ENCODE measurements at regions not wholly inside any gene's neighbourhood (a gene's known extent, or its start where the extent isn't known, plus 50 kb on each side); places are given as distances from the start of the nearest gene placed in this dataset.
A peak's percentile ranks its signal among the peaks of the same experiment; 100 is the strongest.

DNA sequence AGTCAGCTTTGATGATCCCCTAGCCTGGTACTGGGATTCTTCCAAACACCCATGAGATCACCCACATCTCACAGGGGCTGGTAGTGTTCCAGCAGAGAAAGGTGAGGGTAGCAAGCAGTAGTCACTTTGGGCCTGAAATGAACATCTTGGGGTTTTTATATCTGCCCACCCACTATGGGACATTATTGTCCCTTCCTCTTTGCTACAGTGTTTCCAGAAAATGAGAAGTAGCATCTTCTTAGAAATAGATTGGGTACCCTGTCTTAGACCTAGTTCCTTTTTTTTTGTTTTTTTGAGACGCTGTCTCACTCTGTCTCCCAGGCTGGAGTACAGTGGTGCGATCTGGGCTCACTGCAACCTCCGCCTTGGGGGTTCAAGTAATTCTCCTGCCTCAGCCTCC is 249.2 kb upstream of the ANKRD55 start:
- intact Hi-C loops (cut with DNase I): loop anchor here (10.0 kb wide), 1 partner anchor 332 kb away; the partner anchor contains the start of gene MAP3K1
- DNase-seq: no peak

DNA sequence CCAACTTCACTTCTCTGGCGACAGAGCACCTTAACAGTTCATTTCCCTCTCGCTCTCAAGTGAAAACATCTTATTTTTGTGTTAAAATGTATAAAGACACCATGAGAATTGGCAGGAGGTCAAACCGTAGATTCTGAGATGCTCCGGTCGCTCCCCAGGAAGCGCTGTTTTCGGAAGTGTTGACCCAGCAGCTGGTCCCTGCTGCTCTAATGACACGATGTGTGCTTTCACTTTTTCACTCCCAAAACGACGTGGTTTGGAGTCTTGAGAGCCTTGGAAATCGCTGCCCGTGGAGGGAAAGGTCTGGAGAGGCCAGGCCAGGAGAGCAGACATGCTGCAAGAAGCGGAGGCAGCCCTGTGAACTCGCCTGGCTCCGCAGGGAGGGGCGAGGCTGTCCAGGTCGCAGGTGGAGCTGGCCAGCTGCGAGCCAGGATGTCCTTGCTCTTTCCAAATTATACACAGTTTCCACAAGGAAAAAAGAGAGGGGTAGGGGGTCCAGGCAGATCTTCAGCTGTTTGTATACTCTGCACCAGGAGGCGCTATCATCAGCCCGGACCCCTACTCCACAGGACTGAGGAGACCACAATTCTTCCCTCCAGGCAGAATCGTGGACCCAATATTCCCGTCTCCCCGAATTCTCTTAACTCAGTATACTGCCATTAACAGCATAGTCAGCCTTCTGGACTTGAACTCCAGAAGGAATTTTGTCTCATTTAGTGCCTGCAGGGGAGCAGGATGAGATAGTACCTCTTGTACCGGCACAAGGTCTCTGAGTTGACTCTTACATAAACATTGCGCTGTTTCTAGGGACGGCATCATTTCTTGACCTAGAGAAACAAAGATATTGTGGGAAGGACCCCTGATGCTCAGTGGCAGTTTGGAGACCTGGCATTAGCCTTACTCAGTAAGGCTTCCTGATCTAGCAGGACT is 248.6 kb upstream of the ANKRD55 start:
- DNase-seq: peak in 39 of 42 donors; percentile 12 to 65 (median 34)
- intact Hi-C loops (cut with DNase I): loop anchor here (10.0 kb wide), 1 partner anchor 333 kb away; the partner anchor contains the start of gene MAP3K1

DNA sequence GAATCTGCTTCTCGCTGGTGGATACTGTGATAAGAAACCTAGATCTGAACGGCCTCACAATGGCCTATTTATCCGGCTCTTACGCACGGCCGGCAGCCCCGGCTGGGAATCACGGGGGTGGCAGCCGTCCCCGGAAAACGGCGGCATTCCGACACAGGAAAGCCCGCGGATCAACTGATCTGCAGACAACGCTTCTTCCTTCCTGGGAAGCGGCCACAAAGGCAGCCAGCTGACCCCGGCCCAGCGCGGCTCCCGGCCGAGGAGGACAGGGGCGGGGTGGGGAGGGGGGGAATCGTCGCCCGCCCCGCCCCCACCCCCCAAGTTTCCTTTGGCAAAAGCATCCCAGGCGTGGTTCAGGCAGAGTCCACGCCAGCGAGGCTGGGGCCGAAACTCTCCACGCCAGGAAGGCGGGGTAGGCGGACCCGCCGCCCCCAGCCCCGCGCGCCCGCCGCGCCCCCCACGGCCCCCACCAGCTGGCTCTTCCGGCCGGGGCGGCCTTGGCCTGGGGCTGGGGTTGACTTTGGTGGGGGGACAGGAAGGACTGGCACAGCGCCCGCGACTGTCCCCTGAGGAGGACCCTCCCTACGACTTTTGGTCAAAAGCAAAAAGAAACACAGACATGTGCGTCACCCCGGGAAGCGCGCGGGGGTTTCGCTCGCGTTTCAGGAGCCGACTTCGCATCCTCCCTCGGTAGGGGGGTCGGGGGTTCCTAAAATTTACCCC is 247.7 kb upstream of the ANKRD55 start:
- DNase-seq: peak; percentile 29 to 85 (median 72)
- intact Hi-C loops (cut with DNase I): loop anchor here (10.0 kb wide), 1 partner anchor 334 kb away; the partner anchor contains the start of gene MAP3K1

DNA sequence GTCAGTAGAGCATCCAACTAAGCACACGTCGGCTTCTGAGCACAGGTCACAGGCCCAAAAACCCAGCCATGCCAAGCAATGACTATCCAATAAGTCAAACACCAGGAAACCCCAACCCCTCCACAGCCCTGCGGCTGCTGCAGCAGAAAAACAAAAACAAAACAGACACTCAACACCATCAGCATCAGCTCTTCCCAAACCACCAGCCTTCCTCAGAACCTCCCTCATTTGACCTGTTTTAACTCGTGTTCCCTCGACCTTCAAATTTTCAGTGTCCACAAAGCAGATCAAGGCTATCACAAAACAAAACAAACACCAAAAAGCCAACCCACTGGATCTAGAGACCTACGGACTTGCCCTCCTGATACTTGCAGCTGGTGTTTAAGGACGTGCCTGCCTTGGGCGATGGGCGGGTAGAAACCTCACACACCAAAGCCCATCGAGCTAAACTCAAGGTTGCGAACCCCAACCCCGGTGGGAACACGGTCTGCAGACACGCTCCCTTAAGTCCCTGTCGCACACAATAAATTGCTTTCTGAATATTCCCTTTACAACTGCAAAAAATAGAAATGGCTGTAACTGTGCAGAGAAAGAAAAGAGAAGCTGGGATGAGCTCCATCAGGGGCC is 247.1 kb upstream of the ANKRD55 start:
- intact Hi-C loops (cut with DNase I): loop anchor here (10.0 kb wide), 1 partner anchor 335 kb away; the partner anchor contains the start of gene MAP3K1
- DNase-seq: peak in 24 of 42 donors; percentile 8 to 59 (median 30)

DNA sequence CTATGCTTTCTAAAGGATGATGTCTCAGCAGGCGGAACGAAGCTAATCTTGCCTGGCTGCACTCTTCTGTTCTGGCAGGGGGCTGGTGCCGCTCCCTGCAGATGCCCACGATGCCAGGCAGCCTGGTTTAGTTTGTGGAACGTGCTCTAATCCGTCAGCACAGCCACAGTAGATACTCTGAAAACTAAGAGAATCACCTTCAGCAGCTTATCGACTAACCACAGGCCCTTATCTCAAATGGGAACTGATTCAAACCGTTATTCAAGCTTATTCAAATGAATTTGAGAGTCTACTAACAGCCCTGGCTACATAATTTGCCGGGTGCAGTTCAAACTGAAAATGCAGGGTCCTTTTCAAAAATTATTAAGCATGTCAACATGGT is 246.6 kb upstream of the ANKRD55 start:
- peak in 15 of 42 donors; percentile 16 to 46 (median 21) for DNase-seq
- intact Hi-C loops (cut with DNase I): loop anchor here (10.0 kb wide), 1 partner anchor 335 kb away; the partner anchor contains the start of gene MAP3K1

DNA sequence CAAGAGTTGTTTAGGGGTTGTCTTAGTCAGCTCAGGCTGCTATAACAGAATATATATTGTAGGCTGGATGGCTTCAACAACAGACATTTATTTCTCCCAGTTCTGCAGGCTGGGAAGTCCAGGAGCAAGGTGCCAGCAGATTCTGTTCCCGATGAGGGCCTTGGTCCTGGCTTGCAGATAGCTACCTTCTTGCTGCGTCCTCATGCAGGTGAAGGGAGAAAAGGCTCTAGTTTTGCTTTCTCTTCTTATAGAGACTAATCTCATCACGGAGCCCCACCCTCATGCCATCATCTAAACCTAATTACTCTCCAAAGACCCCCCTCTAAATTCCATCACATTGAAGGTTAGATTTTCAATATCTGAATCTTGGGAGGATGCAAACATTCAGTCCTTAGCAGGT is 246.0 kb upstream of the ANKRD55 start:
- DNase-seq: no peak
- intact Hi-C loops (cut with DNase I): no loop called here

DNA sequence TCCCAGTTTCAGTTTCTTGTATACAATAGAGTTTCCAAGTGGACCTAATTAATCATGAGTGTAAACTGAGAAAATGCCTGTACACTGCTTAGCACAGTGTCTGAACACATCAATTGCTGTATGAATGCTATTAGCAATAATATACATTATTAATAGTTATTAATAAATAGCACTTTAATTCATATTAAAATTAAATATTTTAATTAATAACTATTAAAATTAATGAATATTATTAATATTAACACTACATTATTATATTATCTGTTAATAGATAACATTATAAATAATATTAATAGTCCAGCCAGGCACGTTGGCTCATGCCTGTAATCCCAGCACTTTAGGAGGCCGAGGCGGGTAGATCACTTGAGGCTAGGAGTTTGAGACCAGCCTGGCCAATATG is 244.9 kb upstream of the ANKRD55 start:
- no peak for DNase-seq
- intact Hi-C loops (cut with DNase I): no loop called here

DNA sequence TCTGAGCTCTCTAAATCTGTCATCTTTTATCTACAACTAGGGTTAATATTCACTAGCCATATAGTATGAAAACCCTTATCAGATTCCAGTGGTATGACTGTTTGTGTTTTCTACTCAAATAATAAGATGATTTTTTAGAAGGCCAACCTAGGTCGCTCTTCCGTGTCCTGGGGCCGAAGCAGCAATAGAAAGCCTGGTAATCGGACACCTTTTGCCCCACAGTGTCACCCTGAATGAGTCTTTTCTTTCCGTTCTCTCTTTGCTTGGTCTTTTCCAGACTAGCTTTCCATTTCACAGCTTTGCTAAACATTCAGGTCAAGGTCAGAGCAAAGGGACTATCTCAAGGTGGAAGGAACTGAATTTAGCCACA is 243.3 kb upstream of the ANKRD55 start:
- intact Hi-C loops (cut with DNase I): no loop called here
- DNase-seq: no peak

DNA sequence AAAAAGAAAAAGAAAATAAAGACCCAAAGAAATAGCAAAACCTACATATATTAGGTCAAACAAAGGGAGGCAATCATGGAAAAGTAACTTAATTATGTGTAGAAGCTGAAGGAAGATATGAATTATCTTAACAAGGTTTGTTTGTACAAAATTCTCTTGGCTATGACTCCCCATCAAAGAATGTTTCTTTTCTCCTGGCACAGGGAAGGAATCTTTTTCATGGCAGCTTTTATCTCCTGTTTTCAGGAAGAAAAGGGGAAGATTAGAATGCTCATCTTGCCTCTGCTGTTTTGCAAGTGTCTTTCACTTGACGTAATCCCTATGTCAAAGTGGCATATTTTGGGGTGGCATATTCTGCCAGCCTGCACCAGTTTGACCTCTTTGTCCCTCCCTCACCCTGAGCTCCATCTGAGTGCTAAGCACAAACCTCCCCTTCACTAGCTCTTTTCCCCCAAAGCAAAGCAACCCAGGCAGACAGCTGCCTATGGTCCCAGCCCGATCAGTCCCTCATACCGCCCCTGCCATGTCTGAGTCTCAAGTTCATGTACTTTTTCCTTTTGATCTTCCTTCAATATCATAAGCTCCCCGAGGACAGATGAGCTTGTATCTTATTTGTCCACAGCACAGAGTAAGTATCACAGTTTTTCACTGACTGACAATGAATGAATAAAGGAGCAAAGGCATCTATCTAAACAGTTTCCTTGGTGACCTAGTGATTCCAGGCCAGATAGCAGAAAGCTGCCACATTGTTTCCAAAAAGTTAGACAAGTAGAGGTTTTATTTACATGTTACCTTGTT is 242.8 kb upstream of the ANKRD55 start:
- DNase-seq: no peak
- intact Hi-C loops (cut with DNase I): no loop called here

DNA sequence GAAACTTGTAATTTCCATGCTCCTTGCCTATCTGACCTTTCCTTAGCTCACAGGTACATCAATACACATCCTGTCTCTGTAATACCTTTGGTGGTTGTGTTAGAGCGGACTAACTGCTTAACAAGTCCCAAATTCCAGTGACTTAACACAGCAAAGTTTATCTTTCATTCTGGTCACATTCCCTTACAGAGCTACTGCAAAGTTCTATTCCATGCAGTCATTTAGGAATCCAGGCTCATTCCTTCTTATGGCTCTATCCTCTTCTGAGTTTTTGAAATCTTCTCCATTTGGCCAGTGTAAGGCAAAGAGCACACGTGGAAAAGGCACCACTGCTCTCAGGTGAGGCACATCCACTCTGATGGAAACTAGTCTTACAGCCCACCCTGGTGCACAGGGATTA is 238.6 kb upstream of the ANKRD55 start:
- DNase-seq: no peak
- intact Hi-C loops (cut with DNase I): no loop called here

DNA sequence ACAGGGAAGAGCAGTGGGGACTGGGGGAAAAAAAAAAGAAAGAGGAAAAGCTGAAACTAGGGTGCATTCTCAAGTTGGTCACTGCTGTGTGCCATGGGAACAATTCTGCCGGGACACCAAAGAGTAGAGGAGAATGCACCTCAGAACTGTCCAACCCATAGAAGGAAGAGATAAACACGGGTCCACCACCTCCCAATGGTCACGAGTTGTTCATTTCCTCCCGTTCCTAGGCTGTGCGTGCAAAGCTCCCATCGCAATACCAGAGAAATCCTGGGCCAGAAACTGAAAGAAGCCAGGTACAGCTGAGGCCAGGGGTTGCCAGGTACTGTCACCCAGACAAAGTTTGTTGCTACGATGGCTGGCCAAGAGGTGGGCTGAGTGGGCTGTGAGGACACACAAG is 236.9 kb upstream of the ANKRD55 start:
- DNase-seq: no peak
- intact Hi-C loops (cut with DNase I): no loop called here

DNA sequence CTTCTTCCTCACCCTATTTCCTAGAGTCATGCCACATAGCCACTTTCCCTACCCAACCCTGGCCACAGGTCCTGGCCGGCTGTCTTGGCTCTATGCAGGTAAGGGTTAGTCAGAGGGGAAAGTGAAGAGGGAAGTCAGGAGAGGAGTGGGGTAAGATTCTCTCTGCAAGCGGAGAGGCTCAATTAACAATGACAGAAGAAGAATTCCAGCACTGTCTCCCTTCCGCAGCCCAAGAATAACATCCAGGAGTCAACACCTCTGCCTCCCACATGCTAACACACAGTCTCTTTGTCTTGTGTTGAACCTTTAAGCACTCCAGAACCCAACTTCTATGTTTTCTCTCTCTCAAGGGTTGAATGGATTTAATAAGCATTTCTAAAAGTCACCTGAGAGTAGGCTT is 235.1 kb upstream of the ANKRD55 start:
- peak in 1 of 42 donors; percentile 8 for DNase-seq
- intact Hi-C loops (cut with DNase I): no loop called here

DNA sequence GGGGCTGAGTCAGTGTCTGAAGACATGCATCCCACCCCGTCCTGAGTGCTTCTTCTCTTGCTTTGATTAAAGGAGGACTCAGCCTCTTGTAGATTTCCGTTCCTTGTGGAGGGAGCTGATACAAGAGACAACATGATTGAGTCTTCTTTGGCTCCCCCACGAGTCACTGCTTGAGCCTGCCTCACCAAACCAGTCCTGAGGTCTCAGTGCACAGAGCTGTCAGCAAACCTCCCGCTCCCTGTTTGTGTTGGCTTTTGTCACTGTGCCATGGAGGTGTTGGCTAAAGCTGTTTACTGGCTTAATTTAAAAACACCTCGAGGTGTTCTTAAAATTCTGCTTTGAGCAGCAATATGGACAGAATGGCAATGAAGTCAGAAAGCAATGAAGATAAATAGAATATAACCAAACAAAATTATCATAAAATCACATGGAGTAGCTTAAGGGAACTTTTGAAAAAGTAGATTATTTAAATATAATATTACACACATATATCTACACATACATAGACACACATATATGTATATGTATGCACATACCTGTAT is 234.1 kb upstream of the ANKRD55 start:
- no peak for DNase-seq
- intact Hi-C loops (cut with DNase I): no loop called here

DNA sequence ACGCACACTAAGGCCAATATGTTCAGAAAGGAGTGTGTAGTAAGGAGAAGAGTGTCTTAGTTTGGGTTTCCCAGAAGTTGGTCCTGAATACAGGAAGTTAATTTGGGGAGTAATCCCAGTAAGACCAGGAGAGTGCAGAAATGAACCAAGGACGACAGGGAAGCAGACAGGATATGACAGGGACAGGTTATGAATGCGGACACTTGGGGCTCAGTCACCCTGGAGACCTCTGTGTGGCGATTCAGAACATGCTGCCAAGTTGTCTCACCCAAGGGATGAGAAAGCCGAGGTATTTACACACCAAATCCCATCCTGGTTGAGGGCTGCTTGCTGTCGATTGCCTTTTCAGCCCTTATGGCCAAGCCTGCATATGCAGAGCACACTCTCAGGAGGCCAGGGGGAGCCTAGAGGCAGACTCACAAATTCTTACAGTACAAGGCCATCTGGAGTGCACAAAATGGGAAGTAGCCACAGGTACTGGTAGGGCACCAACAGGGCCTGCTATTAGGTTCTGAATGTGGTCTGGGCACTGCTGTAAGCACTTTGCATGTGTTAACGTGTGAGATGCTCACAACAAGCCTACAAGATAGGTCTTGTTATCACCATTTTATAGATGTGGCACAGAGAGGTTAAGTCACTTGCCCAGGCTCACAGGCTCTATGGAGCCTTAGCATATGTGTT is 233.1 kb upstream of the ANKRD55 start:
- intact Hi-C loops (cut with DNase I): no loop called here
- DNase-seq: no peak

DNA sequence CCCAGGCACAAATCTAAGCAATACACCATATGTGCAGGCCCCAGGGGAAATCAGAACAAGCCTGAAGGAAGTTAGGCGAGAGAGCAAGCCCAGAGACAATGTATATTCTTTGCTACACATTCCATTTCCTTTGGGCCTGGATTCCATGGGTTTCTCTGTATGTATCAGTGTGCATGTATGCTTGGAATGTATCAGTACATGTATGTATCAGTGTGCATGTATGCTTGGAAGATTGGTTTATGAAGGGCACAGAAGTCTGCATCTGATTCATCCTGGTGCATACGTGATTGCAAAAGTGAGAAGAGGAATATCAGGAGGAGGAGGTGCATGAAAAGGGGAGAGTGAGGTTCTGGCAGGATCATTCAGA is 232.6 kb upstream of the ANKRD55 start:
- DNase-seq: no peak
- intact Hi-C loops (cut with DNase I): no loop called here

DNA sequence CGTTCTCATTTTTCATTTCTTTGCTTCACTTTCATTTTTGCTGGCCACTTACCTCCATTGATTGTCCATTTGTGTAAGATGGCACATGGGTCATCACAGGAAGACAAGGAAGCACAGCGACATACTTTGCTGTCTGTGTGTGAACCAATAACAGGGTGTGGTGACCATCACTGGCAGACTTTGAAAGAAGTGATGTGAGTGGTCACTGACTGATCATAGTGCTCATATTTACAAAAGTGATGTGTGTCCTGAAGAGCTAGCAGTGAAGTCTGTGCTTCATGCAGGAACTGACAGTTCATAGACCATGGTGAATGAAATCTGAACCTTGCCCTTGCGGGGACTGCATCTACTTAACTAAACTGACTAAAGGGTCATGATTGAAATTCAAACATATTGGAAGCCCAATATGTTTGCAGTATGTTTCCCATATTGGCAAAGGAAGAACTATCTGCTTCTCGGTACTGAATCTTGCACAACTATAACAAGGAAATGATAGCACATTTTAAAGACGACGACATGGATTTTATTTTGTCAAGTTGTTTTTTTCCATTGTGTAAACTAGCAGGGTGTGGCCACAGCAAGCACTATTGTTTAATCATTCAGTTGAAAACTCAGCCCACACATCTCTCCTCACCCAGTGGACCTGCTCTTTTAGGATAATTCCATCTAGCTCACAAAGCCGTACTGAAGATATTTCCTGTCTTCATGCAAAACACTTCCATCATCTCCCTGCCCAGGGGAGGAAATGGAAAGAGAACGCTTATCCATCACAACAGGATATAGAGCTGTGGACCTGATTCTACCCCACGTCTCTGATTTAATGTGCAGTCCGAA is 232.0 kb upstream of the ANKRD55 start:
- intact Hi-C loops (cut with DNase I): no loop called here
- DNase-seq: no peak

DNA sequence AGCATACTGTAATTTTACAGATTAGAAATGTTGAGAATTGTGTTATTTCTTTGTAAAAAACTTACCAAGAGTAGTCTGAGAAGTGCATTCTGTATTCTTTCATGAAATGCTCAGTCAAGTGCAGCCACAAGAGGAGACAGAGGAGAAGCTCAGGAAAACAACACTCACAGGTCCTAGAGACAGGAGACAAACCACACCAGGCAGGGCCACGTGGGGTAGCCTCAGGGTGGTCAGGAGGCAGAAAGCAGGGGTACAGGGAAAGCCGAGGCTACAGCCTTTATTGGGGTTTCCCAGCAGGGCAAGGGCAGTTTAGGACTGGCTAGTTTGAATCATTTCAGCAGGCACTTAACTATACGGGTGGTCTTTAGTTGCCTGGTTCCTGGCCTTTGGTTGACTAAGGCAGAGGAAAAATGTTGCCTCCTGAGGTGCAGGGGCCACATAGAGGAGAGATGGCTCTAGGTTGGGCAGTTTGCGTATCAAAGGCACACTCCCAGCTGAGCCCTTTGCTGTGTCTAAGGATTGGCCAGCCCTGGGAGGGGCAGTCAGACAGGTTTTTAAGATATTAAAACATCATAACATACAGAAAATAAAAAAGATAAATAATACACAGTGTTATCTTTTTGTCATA is 230.9 kb upstream of the ANKRD55 start:
- no peak for DNase-seq
- intact Hi-C loops (cut with DNase I): no loop called here
